H1 (cell line): ENCODE measurements at regions not wholly inside any gene's neighbourhood (a gene's known extent, or its start where the extent isn't known, plus 50 kb on each side); places are given as distances from the start of the nearest gene placed in this dataset.

Experiments
- CTCF ChIA-PET: fragments of 300-600 bp; sonication (Branson Sonifier 250); formaldehyde crosslinking; loops from one replicate; lab custom pipeline; 2021; ENCODE audit not compliant: partially characterized antibody; lab: Charles Lee
- POLR2A ChIA-PET: fragments of 300-600 bp; sonication (Branson Sonifier 250); formaldehyde crosslinking; loops from one replicate; lab custom pipeline; 2021; ENCODE audit warnings: inconsistent platforms; ENCODE audit not compliant: partially characterized antibody; lab: Charles Lee
- DNase-seq, 2 experiments: peaks; one replicate each; pipeline versions ENCODE4 v3.0.0 to v3.0.0-alpha.2; 2010 to 2022; ENCODE audit warnings: low spot score in 2 of 2, low read depth in 1 of 2, mixed read lengths in 1 of 2
- FAIRE-seq: peaks from 2 replicates; lab custom pipeline; 2011; peaks lifted over from hg19 to GRCh38; lab: Jason Lieb, UNC
- H2AFZ ChIP-seq: 2 replicates; pipeline ENCODE4 v1.8.1; 2012; ENCODE audit warnings: low read length, inconsistent platforms
- H2AK5ac ChIP-seq: 2 replicates; pipeline ENCODE4 v1.6.1; 2013; ENCODE audit warnings: low read depth, low read length
- H2BK120ac ChIP-seq: replicated peaks from 2 replicates; pipeline ENCODE3; 2013; ENCODE audit warnings: low read depth, low read length, inconsistent platforms
- H2BK12ac ChIP-seq: 2 replicates; pipeline ENCODE4 v1.6.1; 2013; ENCODE audit warnings: low read depth, low read length
- H2BK15ac ChIP-seq: 2 replicates; pipeline ENCODE4 v1.6.1; 2013; ENCODE audit warnings: low read length
- H2BK20ac ChIP-seq: 2 replicates; pipeline ENCODE4 v1.6.1; 2013; ENCODE audit warnings: low read length
- H2BK5ac ChIP-seq: 2 replicates; pipeline ENCODE4 v1.6.1; 2013; ENCODE audit warnings: low read depth, low read length
- H3K14ac ChIP-seq: 2 replicates; pipeline ENCODE4 v1.6.1; 2013; ENCODE audit warnings: inconsistent platforms; ENCODE audit not compliant: insufficient read length
- H3K18ac ChIP-seq: 2 replicates; pipeline ENCODE4 v1.6.1; 2013; ENCODE audit warnings: low read length; ENCODE audit errors: extremely low read depth
- H3K23ac ChIP-seq: 2 replicates; pipeline ENCODE4 v1.6.1; 2013; ENCODE audit warnings: inconsistent platforms; ENCODE audit not compliant: insufficient read length
- H3K23me2 ChIP-seq: 2 replicates; pipeline ENCODE4 v1.6.1; 2013; ENCODE audit warnings: low read depth, low read length
- H3K27ac ChIP-seq: 2 replicates; pipeline ENCODE4 v1.6.1; 2011; ENCODE audit warnings: low read depth, low read length, inconsistent platforms
- H3K27me3 ChIP-seq, 4 experiments: replicated peaks in 1 of 4; 1 replicate in 1 of 4; 2 replicates in 3 of 4; pipeline versions ENCODE4 v1.6.1 to v1.8.1; 2011 to 2013; ENCODE audit warnings: low read length in 3 of 4, mild to moderate bottlenecking in 3 of 4, inconsistent platforms in 2 of 4, mixed read lengths in 2 of 4, moderate library complexity in 1 of 4; ENCODE audit not compliant: control insufficient read depth in 3 of 4, insufficient read depth in 3 of 4; ENCODE audit errors: extremely low read depth in 1 of 4
- H3K36me3 ChIP-seq, 4 experiments: 2 replicates each; pipeline versions ENCODE4 v1.6.1 to v1.8.1; 2011 to 2013; ENCODE audit warnings: mild to moderate bottlenecking in 4 of 4, low read length in 3 of 4, moderate library complexity in 2 of 4, control low read depth in 1 of 4, inconsistent platforms in 1 of 4; ENCODE audit not compliant: insufficient read depth in 4 of 4, control insufficient read depth in 2 of 4
- H3K4ac ChIP-seq: replicated peaks from 2 replicates; pipeline ENCODE3; 2013; ENCODE audit warnings: low read length, low read depth, mixed read lengths, inconsistent platforms; ENCODE audit not compliant: insufficient read length
- H3K4me1 ChIP-seq, 4 experiments: replicated peaks in 1 of 4; 1 replicate in 1 of 4; 2 replicates in 3 of 4; pipeline versions ENCODE4 v1.6.1 to v1.8.1; 2011 to 2013; ENCODE audit warnings: low read length in 3 of 4, inconsistent platforms in 2 of 4, mixed read lengths in 1 of 4; ENCODE audit not compliant: insufficient read depth in 4 of 4, control insufficient read depth in 3 of 4
- H3K4me2 ChIP-seq, 2 experiments: 2 replicates each; pipeline versions ENCODE4 v1.6.1 to v1.8.1; 2011 to 2013; ENCODE audit warnings: low read depth in 2 of 2, low read length in 2 of 2, control low read depth in 1 of 2, inconsistent platforms in 1 of 2, mild to moderate bottlenecking in 1 of 2; ENCODE audit not compliant: insufficient read depth in 1 of 2
- H3K4me3 ChIP-seq, 4 experiments: fragments of 200-600, 300-600 bp in 1 of 4; sonication (generic), shearing (Covaris generic), sonication (Bioruptor Twin) in 1 of 4; 2 replicates each; pipeline versions ENCODE4 v1.5.1 to v1.8.1; 2011 to 2016; ENCODE audit warnings: low read length in 4 of 4, low read depth in 3 of 4, control low read depth in 2 of 4, inconsistent platforms in 2 of 4, mild to moderate bottlenecking in 2 of 4, mixed read lengths in 1 of 4, moderate library complexity in 1 of 4; ENCODE audit not compliant: insufficient read depth in 2 of 4; ENCODE audit errors: extremely low read depth in 1 of 4
- H3K56ac ChIP-seq: replicated peaks from 2 replicates; pipeline ENCODE3; 2013; ENCODE audit warnings: low read depth, mild to moderate bottlenecking, mixed read lengths, low read length, inconsistent platforms; ENCODE audit not compliant: insufficient read length
- H3K79me1 ChIP-seq: 2 replicates; pipeline ENCODE4 v1.6.1; 2013; ENCODE audit warnings: low read depth, low read length, control low read depth
- H3K79me2 ChIP-seq, 2 experiments: 2 replicates each; pipeline versions ENCODE4 v1.6.1 to v1.8.1; 2012 to 2013; ENCODE audit warnings: low read length in 2 of 2, mild to moderate bottlenecking in 2 of 2, inconsistent platforms in 1 of 2; ENCODE audit not compliant: insufficient read depth in 2 of 2, control insufficient read depth in 1 of 2
- H3K9ac ChIP-seq, 4 experiments: replicated peaks in 1 of 4; 1 replicate in 1 of 4; 2 replicates in 3 of 4; pipeline versions ENCODE4 v1.6.1 to v1.8.1; 2011 to 2013; ENCODE audit warnings: low read depth in 3 of 4, low read length in 3 of 4, control low read depth in 2 of 4, mild to moderate bottlenecking in 2 of 4, moderate library complexity in 2 of 4, inconsistent platforms in 1 of 4; ENCODE audit errors: extremely low read depth in 1 of 4
- H3K9me3 ChIP-seq, 2 experiments: 2 replicates each; pipeline versions ENCODE4 v1.6.1 to v1.8.1; 2012 to 2013; ENCODE audit warnings: mild to moderate bottlenecking in 2 of 2, moderate library complexity in 2 of 2, control low read depth in 1 of 2, inconsistent platforms in 1 of 2, low read depth in 1 of 2, low read length in 1 of 2, mixed read lengths in 1 of 2; ENCODE audit not compliant: insufficient read depth in 2 of 2
- H4K20me1 ChIP-seq, 2 experiments: replicated peaks in 1 of 2; 2 replicates each; pipeline versions ENCODE3 to v1.8.1; 2011 to 2013; ENCODE audit warnings: inconsistent platforms in 2 of 2, low read length in 2 of 2, mild to moderate bottlenecking in 1 of 2; ENCODE audit not compliant: insufficient read depth in 2 of 2, control insufficient read depth in 1 of 2
- H4K5ac ChIP-seq: 2 replicates; pipeline ENCODE4 v1.6.1; 2013; ENCODE audit warnings: low read length, low read depth, mixed read lengths, inconsistent platforms; ENCODE audit not compliant: insufficient read length
- H4K8ac ChIP-seq: 2 replicates; pipeline ENCODE4 v1.8.0; 2013; ENCODE audit warnings: mild to moderate bottlenecking, moderate library complexity, low read length, inconsistent platforms; ENCODE audit not compliant: insufficient read depth; ENCODE audit errors: extremely low read depth
- H4K91ac ChIP-seq: replicated peaks from 2 replicates; pipeline ENCODE3; 2013; ENCODE audit warnings: low read length, mixed read lengths, inconsistent platforms; ENCODE audit not compliant: insufficient read length
- ASH2L ChIP-seq: fragments of 200-600, 300-600 bp; sonication (generic); IDR thresholded peaks from one replicate; pipeline ENCODE4 v1.7.1; 2017; ENCODE audit warnings: low read length
- EZH2 ChIP-seq: fragments of 200-600 bp; sonication (generic); IDR thresholded peaks from 2 replicates; pipeline ENCODE4 v1.7.1; 2012; ENCODE audit warnings: low read depth, mild to moderate bottlenecking, moderate library complexity, low read length, inconsistent platforms; ENCODE audit not compliant: severe bottlenecking
- KDM4A ChIP-seq: IDR thresholded peaks from one replicate; pipeline ENCODE4 v1.7.1; 2012; ENCODE audit warnings: low read depth, mild to moderate bottlenecking, moderate library complexity, low read length, inconsistent platforms; ENCODE audit not compliant: severe bottlenecking
- RNF2 ChIP-seq: fragments of 200-900, 300-1000 bp; sonication (generic); IDR thresholded peaks from 2 replicates; pipeline ENCODE4 v1.7.1; 2016; ENCODE audit warnings: borderline replicate concordance, low read depth, mild to moderate bottlenecking, antibody characterized with exemption, low read length; ENCODE audit not compliant: poor library complexity, severe bottlenecking; ENCODE audit errors: missing control alignments
- RXRA ChIP-seq: IDR thresholded peaks from 2 replicates; pipeline ENCODE4 v1.6.1; 2011; ENCODE audit warnings: low read depth, mild to moderate bottlenecking, low read length, moderate library complexity; ENCODE audit not compliant: insufficient read depth
- WGBS, 2 experiments: shearing (Covaris generic) in 1 of 2; methylation state at CpG; one replicate each; pipeline versions ENCODE4 v1.1.6 to v1.1.7; 2013 to 2015; ENCODE audit warnings: low lambda C conversion rate in 2 of 2, mixed read lengths in 2 of 2, inconsistent platforms in 1 of 2, low coverage in 1 of 2, missing lambda C conversion rate in 1 of 2; ENCODE audit not compliant: insufficient replicate concordance in 2 of 2, insufficient coverage in 1 of 2, insufficient read length in 1 of 2; ENCODE audit errors: extremely low coverage in 1 of 2, missing lambda C conversion rate in 1 of 2; 5-methylcytosine and 5-hydroxymethylcytosine counted together
- TF ChIP-seq, protein P1 (sequence below): IDR thresholded peaks from 2 replicates; pipeline ENCODE4 v1.6.1; 2011; ENCODE audit warnings: low read length, improper control_type of control experiment
- TF ChIP-seq, protein P2 (sequence below), 3 experiments: IDR thresholded peaks; 1 replicate in 2 of 3; 2 replicates in 1 of 3; pipeline versions ENCODE4 v1.5.1 to v1.6.1; 2011; ENCODE audit warnings: low read length in 3 of 3, mild to moderate bottlenecking in 3 of 3, inconsistent platforms in 2 of 3, low read depth in 1 of 3, moderate library complexity in 1 of 3; ENCODE audit not compliant: insufficient read depth in 1 of 3; ENCODE audit errors: control extremely low read depth in 1 of 3
- TF ChIP-seq, protein P3 (sequence below): IDR thresholded peaks from 2 replicates; pipeline ENCODE4 v1.6.1; 2012; ENCODE audit warnings: low read length, inconsistent platforms

DNA sequence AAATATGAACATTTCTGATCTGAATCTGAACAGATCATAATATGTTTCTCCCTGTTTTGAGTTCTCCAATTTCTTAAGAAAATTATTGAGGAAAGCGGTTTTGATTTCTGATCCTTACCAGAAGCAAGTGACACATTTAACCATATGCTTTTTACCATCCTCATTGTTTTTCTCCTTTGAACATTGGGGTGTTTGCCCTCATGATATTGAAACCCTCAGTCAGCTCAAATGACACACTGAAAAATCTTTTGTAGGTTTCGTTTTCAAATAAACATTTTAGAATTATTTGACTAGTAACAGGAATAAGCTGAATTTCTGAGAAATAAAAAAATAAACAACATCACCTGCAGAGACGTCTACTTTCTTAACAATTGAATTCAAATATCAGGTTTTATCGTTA is 252.1 kb downstream of the DOK5 start:
- H2AFZ ChIP-seq, result no peak overlapping the region
- no peak overlapping the region for H3K9ac ChIP-seq
- H3K4me2 ChIP-seq, result no peak overlapping the region
- no peaks in the 10 kb centered on the region for H3K79me2 ChIP-seq
- no peaks in the 10 kb centered on the region for H3K79me1 ChIP-seq
- FAIRE-seq (no peak), DNase-seq (no peak)
- H4K8ac ChIP-seq, result no peak overlapping the region
- no peak overlapping the region for H2BK12ac ChIP-seq
- H4K91ac ChIP-seq, result no peak overlapping the region
- no peak overlapping the region for H3K4me3 ChIP-seq
- ChIA-PET CTCF (interaction anchor here (0.9 to 1.3 kb wide), 2 partner anchors 12 to 78 kb away, joined by 3 to 5 read pairs; no protein-coding TSS in a partner anchor), POLR2A (no interaction called here)
- H2BK15ac ChIP-seq, result no peak overlapping the region
- no peaks in the 10 kb centered on the region for H3K36me3 ChIP-seq
- H4K5ac ChIP-seq, result no peak overlapping the region
- no peak overlapping the region for H3K23ac ChIP-seq
- H3K14ac ChIP-seq, result no peak overlapping the region
- H3K9me3 ChIP-seq, result no peaks in the 10 kb centered on the region
- no peak overlapping the region for H3K4ac ChIP-seq
- H3K18ac ChIP-seq, result no peak overlapping the region
- no peak overlapping the region for H2BK20ac ChIP-seq
- no peak overlapping the region for H3K56ac ChIP-seq
- no peaks in the 10 kb centered on the region for H3K23me2 ChIP-seq
- H3K27me3 ChIP-seq, result no peaks in the 10 kb centered on the region
- no peak overlapping the region for H2BK120ac ChIP-seq
- H2AK5ac ChIP-seq, result no peak overlapping the region
- no peaks in the 10 kb centered on the region for H4K20me1 ChIP-seq
- peaks cover 0 to 4% (median 0%) of the 10 kb centered on the region in 4 experiments; a peak in 1 of 7 replicates for H3K4me1 ChIP-seq
- H3K27ac ChIP-seq, result no peak overlapping the region
- no peak overlapping the region for H2BK5ac ChIP-seq
- WGBS, 2 experiments, result 93% methylated on average over 4 of the region's 4 CpGs; no CpG with 5 or more reads in 1 of the 2 experiments
- TF ChIP-seq, protein P1, sequence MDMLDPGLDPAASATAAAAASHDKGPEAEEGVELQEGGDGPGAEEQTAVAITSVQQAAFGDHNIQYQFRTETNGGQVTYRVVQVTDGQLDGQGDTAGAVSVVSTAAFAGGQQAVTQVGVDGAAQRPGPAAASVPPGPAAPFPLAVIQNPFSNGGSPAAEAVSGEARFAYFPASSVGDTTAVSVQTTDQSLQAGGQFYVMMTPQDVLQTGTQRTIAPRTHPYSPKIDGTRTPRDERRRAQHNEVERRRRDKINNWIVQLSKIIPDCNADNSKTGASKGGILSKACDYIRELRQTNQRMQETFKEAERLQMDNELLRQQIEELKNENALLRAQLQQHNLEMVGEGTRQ, result no peak
- no peak for TF ChIP-seq RNF2
- no peak for TF ChIP-seq EZH2
- TF ChIP-seq, protein P2, sequence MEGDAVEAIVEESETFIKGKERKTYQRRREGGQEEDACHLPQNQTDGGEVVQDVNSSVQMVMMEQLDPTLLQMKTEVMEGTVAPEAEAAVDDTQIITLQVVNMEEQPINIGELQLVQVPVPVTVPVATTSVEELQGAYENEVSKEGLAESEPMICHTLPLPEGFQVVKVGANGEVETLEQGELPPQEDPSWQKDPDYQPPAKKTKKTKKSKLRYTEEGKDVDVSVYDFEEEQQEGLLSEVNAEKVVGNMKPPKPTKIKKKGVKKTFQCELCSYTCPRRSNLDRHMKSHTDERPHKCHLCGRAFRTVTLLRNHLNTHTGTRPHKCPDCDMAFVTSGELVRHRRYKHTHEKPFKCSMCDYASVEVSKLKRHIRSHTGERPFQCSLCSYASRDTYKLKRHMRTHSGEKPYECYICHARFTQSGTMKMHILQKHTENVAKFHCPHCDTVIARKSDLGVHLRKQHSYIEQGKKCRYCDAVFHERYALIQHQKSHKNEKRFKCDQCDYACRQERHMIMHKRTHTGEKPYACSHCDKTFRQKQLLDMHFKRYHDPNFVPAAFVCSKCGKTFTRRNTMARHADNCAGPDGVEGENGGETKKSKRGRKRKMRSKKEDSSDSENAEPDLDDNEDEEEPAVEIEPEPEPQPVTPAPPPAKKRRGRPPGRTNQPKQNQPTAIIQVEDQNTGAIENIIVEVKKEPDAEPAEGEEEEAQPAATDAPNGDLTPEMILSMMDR (IDR thresholded peaks at IDR 0.05; ENCODE audit: control extremely low read depth in 1 of 3, insufficient read depth in 1 of 3, low read depth in 1 of 3, low read length in 3 of 3), result no peak
- TF ChIP-seq ASH2L, result no peak
- no peak for TF ChIP-seq KDM4A
- TF ChIP-seq RXRA, result no peak
- TF ChIP-seq, protein P3, sequence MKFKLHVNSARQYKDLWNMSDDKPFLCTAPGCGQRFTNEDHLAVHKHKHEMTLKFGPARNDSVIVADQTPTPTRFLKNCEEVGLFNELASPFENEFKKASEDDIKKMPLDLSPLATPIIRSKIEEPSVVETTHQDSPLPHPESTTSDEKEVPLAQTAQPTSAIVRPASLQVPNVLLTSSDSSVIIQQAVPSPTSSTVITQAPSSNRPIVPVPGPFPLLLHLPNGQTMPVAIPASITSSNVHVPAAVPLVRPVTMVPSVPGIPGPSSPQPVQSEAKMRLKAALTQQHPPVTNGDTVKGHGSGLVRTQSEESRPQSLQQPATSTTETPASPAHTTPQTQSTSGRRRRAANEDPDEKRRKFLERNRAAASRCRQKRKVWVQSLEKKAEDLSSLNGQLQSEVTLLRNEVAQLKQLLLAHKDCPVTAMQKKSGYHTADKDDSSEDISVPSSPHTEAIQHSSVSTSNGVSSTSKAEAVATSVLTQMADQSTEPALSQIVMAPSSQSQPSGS, result no peak
